Tibial nerve (tissue), 4 donors: ENCODE measurements at regions not wholly inside any gene's neighbourhood (a gene's known extent, or its start where the extent isn't known, plus 50 kb on each side); places are given as distances from the start of the nearest gene placed in this dataset.

Experiments
- CTCF ChIP-seq, 5 experiments: fragments of 200-600 bp in 3 of 5; fragments of 450-650 bp in 2 of 5; sonication (generic) in 3 of 5; IDR thresholded peaks; one replicate each; pipeline ENCODE4 v1.5.1; 2016 to 2019; ENCODE audit warnings: antibody characterized with exemption in 5 of 5, mild to moderate bottlenecking in 3 of 5, moderate library complexity in 2 of 5
- EP300 ChIP-seq, 2 donors: sonication (generic); formaldehyde crosslinking; IDR thresholded peaks; one replicate each; pipeline ENCODE4 v1.6.1; 2017; ENCODE audit warnings: antibody characterized with exemption in 2 of 2, mild to moderate bottlenecking in 1 of 2

DNA sequence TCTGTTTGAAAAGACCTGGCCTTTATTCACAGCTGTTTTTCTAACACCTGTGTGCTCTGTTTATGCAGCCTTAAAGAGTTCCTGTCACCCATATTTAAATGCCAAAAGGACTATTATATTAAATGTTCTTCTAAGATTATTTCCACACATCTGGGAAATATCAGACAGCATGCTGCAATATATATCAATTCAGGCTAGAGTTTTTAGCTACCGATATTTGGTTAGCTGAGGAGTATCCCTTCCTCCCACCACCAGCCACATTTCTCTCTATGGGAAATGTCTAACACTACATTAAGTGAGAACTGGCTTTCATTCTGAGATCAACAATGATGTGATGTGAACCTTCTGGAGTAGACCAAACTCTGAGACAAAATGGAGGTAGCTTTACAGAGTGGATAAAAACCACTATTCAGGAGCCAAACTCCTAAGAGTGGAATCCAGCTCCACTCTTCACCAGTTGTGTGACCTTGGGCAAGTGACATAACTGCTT, 509.2 kb downstream of the ZNF608 start:
- TF ChIP-seq CTCF (IDR thresholded peaks at IDR 0.05): no peak
- no peak for TF ChIP-seq EP300 (IDR thresholded peaks at IDR 0.05)
